Smooth muscle cell (in vitro differentiated cells): ENCODE measurements at regions not wholly inside any gene's neighbourhood (a gene's known extent, or its start where the extent isn't known, plus 50 kb on each side); places are given as distances from the start of the nearest gene placed in this dataset.

Experiments used
- DNase-seq: peaks from one replicate; lab custom pipeline; 2025; ENCODE audit not compliant: unreplicated experiment; lab: John Stamatoyannopoulos, UW
- H2AFZ ChIP-seq: fragments of 200-600 bp; sonication (generic); 2 replicates; pipeline ENCODE4 v1.6.0; 2016; ENCODE audit warnings: antibody characterized with exemption, low read depth, mild to moderate bottlenecking
- H3F3A ChIP-seq: fragments of 200-600 bp; sonication (generic); 2 replicates; pipeline ENCODE4 v1.6.0; 2017; ENCODE audit warnings: antibody characterized with exemption, low read depth
- H3K27ac ChIP-seq: fragments of 200-600 bp; sonication (generic); 2 replicates; pipeline ENCODE4 v1.5.1; 2016; ENCODE audit warnings: low read depth, mild to moderate bottlenecking
- H3K27me3 ChIP-seq: fragments of 200-600 bp; sonication (generic); 2 replicates; pipeline ENCODE4 v1.6.1; 2016; ENCODE audit warnings: low read depth, mild to moderate bottlenecking
- H3K36me3 ChIP-seq: fragments of 200-600 bp; sonication (generic); 2 replicates; pipeline ENCODE4 v1.5.1; 2016; ENCODE audit warnings: low read depth
- H3K4me1 ChIP-seq: fragments of 200-600 bp; sonication (generic); 2 replicates; pipeline ENCODE4 v1.5.1; 2016; ENCODE audit warnings: low read depth
- H3K4me2 ChIP-seq: fragments of 200-600 bp; sonication (generic); 2 replicates; pipeline ENCODE4 v1.6.0; 2016; ENCODE audit warnings: mild to moderate bottlenecking
- H3K4me3 ChIP-seq: fragments of 200-600 bp; sonication (generic); 2 replicates; pipeline ENCODE4 v1.5.1; 2016; ENCODE audit warnings: mild to moderate bottlenecking
- H3K79me2 ChIP-seq: fragments of 200-600 bp; sonication (generic); 2 replicates; pipeline ENCODE4 v1.6.0; 2016; ENCODE audit warnings: low read depth, mild to moderate bottlenecking
- H3K9ac ChIP-seq: fragments of 200-600 bp; sonication (generic); 2 replicates; pipeline ENCODE4 v1.6.0; 2016; ENCODE audit warnings: low read depth
- H3K9me3 ChIP-seq: fragments of 200-600 bp; sonication (generic); replicated peaks from 2 replicates; pipeline ENCODE4 v1.5.1; 2016; ENCODE audit warnings: low read depth
- H4K20me1 ChIP-seq: fragments of 200-600 bp; sonication (generic); 2 replicates; pipeline ENCODE4 v1.6.0; 2016; ENCODE audit warnings: low read depth
- CTCF ChIP-seq: fragments of 200-600 bp; sonication (generic); IDR thresholded peaks from 2 replicates; pipeline ENCODE4 v1.5.1; 2017; ENCODE audit warnings: borderline replicate concordance, mild to moderate bottlenecking, antibody characterized with exemption; ENCODE audit not compliant: insufficient read depth, poor library complexity, severe bottlenecking
- WGBS: methylation state at CpG from one replicate; pipeline ENCODE4 v1.1.7; 2016; ENCODE audit warnings: low lambda C conversion rate; 5-methylcytosine and 5-hydroxymethylcytosine counted together

DNA sequence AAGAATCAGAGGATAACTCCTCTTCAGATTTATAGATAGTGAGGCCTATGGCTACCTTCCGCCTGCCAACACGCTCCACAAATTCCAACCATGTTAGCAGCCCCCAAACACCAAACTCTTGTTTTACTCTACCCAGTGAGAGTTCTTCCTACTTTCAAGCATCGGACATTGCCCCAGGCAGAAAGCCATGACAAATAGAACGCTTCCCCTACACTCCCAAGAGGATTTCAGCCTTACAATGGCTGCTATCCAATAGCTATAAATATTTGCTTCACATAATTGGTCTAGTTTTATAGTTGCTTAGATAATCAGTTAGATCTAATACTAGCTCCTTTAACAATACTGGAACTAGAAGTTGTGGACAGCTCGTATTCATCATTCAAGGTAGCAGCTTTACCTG lies 503.4 kb upstream of the VRK2 start:
- Histone ChIP-seq H3F3A (no peaks in the 10 kb centered on the region), H4K20me1 (no peaks in the 10 kb centered on the region), H3K4me2 (no peak overlapping the region), H3K9ac (no peak overlapping the region), H2AFZ (no peak overlapping the region), H3K79me2 (no peaks in the 10 kb centered on the region), H3K27ac (no peak overlapping the region), H3K9me3 (no peaks in the 10 kb centered on the region), H3K27me3 (no peaks in the 10 kb centered on the region), H3K4me1 (no peaks in the 10 kb centered on the region), H3K36me3 (no peaks in the 10 kb centered on the region), H3K4me3 (no peak overlapping the region)
- WGBS: 94% methylated on average over 5 of the region's 5 CpGs
- TF ChIP-seq CTCF: no peak
- DNase-seq: no peak

DNA sequence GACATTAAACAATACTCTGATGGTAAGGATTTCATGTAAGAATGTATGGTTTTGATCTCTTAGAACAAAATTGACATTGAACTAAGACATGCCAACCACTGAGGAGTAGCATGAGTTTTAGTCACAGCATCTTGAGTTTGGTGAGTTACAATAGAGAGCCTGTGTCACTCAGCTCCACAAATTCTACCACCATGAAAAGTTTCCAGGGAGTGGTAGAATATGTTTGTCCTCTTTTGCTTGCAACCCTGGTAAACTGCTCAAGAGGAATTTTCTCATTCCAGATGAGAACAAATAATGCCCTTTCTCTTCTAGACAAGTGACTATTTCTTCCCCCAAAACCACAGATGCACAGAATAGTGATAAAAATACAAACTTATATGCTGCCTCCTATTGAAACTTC lies 502.0 kb upstream of the VRK2 start:
- no peak overlapping the region for H3K4me2 ChIP-seq
- H3K4me3 ChIP-seq: no peak overlapping the region
- no peak for TF ChIP-seq CTCF
- H3K9ac ChIP-seq: no peak overlapping the region
- no peak overlapping the region for H3K27ac ChIP-seq
- no peaks in the 10 kb centered on the region for H4K20me1 ChIP-seq
- no peaks in the 10 kb centered on the region for H3K9me3 ChIP-seq
- no peaks in the 10 kb centered on the region for H3K4me1 ChIP-seq
- H2AFZ ChIP-seq: no peak overlapping the region
- no peaks in the 10 kb centered on the region for H3F3A ChIP-seq
- no peak for DNase-seq
- no peaks in the 10 kb centered on the region for H3K27me3 ChIP-seq
- no peaks in the 10 kb centered on the region for H3K36me3 ChIP-seq
- no peaks in the 10 kb centered on the region for H3K79me2 ChIP-seq

- Histone ChIP-seq H3K9ac (no peak overlapping the region), H4K20me1 (no peaks in the 10 kb centered on the region), H2AFZ (no peak overlapping the region), H3K36me3 (no peaks in the 10 kb centered on the region), H3K27ac (no peak overlapping the region), H3K27me3 (no peaks in the 10 kb centered on the region), H3K4me1 (no peaks in the 10 kb centered on the region), H3K4me2 (no peak overlapping the region), H3F3A (no peaks in the 10 kb centered on the region), H3K9me3 (no peaks in the 10 kb centered on the region), H3K79me2 (no peaks in the 10 kb centered on the region), H3K4me3 (no peak overlapping the region)
- no peak for TF ChIP-seq CTCF
- DNase-seq: no peak
Measured at GRCh38 chr2:57546478-57546877, 500.1 kb upstream of the VRK2 start.

DNA sequence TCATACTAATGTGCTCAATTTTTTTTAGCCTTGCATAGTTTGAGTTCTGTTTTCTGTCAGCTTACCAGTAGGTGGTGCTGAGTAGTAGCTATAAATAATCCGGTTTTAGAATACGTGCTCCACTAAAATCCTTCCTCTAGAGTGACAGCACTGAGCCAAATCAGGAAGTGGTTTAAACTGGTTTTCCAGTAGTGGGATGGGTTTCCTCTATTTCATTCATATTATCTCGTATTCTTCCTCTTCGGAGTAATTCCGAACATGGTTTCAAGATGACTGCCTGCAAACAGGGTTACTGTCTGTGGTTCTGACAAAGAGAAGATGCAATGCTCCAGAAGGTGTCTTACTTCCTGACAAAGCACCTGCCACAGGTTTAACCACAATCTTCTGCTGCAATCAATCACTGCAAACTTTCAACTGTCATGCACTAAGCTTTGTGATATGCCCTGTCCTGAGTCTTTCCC lies 496.9 kb upstream of the VRK2 start:
- Histone ChIP-seq H2AFZ (no peak overlapping the region), H3K9me3 (no peaks in the 10 kb centered on the region), H3K27me3 (no peaks in the 10 kb centered on the region), H3K9ac (no peak overlapping the region), H3F3A (no peaks in the 10 kb centered on the region), H3K4me2 (no peak overlapping the region), H4K20me1 (no peaks in the 10 kb centered on the region), H3K36me3 (no peaks in the 10 kb centered on the region), H3K4me3 (no peak overlapping the region), H3K79me2 (no peaks in the 10 kb centered on the region), H3K4me1 (no peaks in the 10 kb centered on the region), H3K27ac (no peak overlapping the region)
- 45% methylated on average over 5 of the region's 5 CpGs for WGBS
- no peak for DNase-seq
- TF ChIP-seq CTCF: peak; percentile 34
